GM12878 (cell line): ENCODE measurements at regions not wholly inside any gene's neighbourhood (a gene's known extent, or its start where the extent isn't known, plus 50 kb on each side); places are given as distances from the start of the nearest gene placed in this dataset.

Source experiments
- ATAC-seq: fragments of 200-7000 bp; cut with Tn5 transposase; 3 replicates; pipeline ENCODE4 v1.9.1; 2020; ENCODE audit warnings: mild to moderate bottlenecking, moderate library complexity
- BruUV-seq: library from RNA; stranded (reverse); fragments of 400-500 nt; replicated peaks from 2 replicates; lab custom pipeline; 2021; lab: Mats Ljungman, UMichigan
- CTCF ChIA-PET: fragments of 300-600 bp; sonication (Branson Sonifier 250); formaldehyde crosslinking; extraction: SDS; loops from one replicate; lab custom pipeline; 2021; ENCODE audit warnings: inconsistent platforms; lab: Yijun Ruan, JAX
- POLR2A ChIA-PET: fragments of 350-600 bp; formaldehyde crosslinking; extraction: SDS; loops from one replicate; lab custom pipeline; 2021; ENCODE audit warnings: inconsistent platforms; lab: Charles Lee
- RAD21 ChIA-PET: fragments of 300-600 bp; sonication (Branson Sonifier 250); formaldehyde crosslinking; loops from one replicate; lab custom pipeline; 2023; ENCODE audit warnings: antibody characterized with exemption; ENCODE audit not compliant: unreplicated experiment; lab: Charles Lee
- SMC1A ChIA-PET: fragments of 300-600 bp; sonication (Branson Sonifier 250); formaldehyde crosslinking; loops from one replicate; lab custom pipeline; 2023; ENCODE audit not compliant: unreplicated experiment, uncharacterized antibody; lab: Charles Lee
- DNase-seq: peaks from one replicate; pipeline ENCODE4 v3.0.0-alpha.2; 2011; ENCODE audit warnings: low read depth, low spot score
- FAIRE-seq: peaks from 3 replicates; lab custom pipeline; 2011; peaks lifted over from hg19 to GRCh38; lab: Jason Lieb, UNC
- H2AFZ ChIP-seq: 2 replicates; pipeline ENCODE4 v1.6.0; 2011; ENCODE audit warnings: low read depth, low read length, control low read depth; ENCODE audit not compliant: control insufficient read depth
- H3K27ac ChIP-seq: 2 replicates; pipeline ENCODE4 v1.5.1; 2011; ENCODE audit warnings: control low read depth; ENCODE audit not compliant: control insufficient read depth, insufficient read depth
- H3K27me3 ChIP-seq, 2 experiments: replicated peaks in 1 of 2; 2 replicates each; pipeline versions ENCODE4 v1.6.0 to v1.6.1; 2011; ENCODE audit warnings: low read length in 1 of 2; ENCODE audit not compliant: control insufficient read depth in 2 of 2, insufficient read depth in 2 of 2
- H3K36me3 ChIP-seq, 2 experiments: 2 replicates each; pipeline ENCODE4 v1.5.1; 2011; ENCODE audit warnings: low read length in 1 of 2; ENCODE audit not compliant: control insufficient read depth in 2 of 2, insufficient read depth in 2 of 2
- H3K4me1 ChIP-seq: 2 replicates; pipeline ENCODE4 v1.6.1; 2011; ENCODE audit warnings: mild to moderate bottlenecking, low read length, moderate library complexity, mixed read lengths; ENCODE audit not compliant: control insufficient read depth, insufficient read depth
- H3K4me2 ChIP-seq: 2 replicates; pipeline ENCODE4 v1.6.0; 2011; ENCODE audit warnings: control low read depth; ENCODE audit not compliant: control insufficient read depth, insufficient read depth
- H3K4me3 ChIP-seq: fragments of 200-600 bp; sonication (generic); 2 replicates; pipeline ENCODE4 v1.5.1; 2016
- H3K79me2 ChIP-seq: 2 replicates; pipeline ENCODE4 v1.6.0; 2011; ENCODE audit warnings: low read length; ENCODE audit not compliant: control insufficient read depth, insufficient read depth
- H3K9ac ChIP-seq: 2 replicates; pipeline ENCODE4 v1.8.0; 2011; ENCODE audit warnings: low read length, control low read depth, mixed read lengths; ENCODE audit not compliant: control insufficient read depth, insufficient read depth
- H3K9me3 ChIP-seq: replicated peaks from 3 replicates; pipeline ENCODE4 v1.5.1; 2011; ENCODE audit warnings: mild to moderate bottlenecking, low read length; ENCODE audit not compliant: control insufficient read depth, insufficient read depth
- H4K20me1 ChIP-seq: 2 replicates; pipeline ENCODE4 v1.6.0; 2011; ENCODE audit not compliant: control insufficient read depth, insufficient read depth
- CHD1 ChIP-seq: IDR thresholded peaks from 2 replicates; pipeline ENCODE4 v1.6.1; 2012; ENCODE audit warnings: low read depth, low read length, improper control_type of control experiment
- CREM ChIP-seq: IDR thresholded peaks from 2 replicates; pipeline ENCODE4 v1.6.1; 2014; ENCODE audit warnings: antibody characterized with exemption, low read depth
- FOS ChIP-seq: IDR thresholded peaks from 3 replicates; pipeline ENCODE4 v1.6.1; 2011; ENCODE audit warnings: borderline replicate concordance; ENCODE audit not compliant: insufficient read length; ENCODE audit errors: extremely low read depth
- HDGF ChIP-seq: fragments of 450-650 bp; IDR thresholded peaks from 2 replicates; pipeline ENCODE4 v1.6.1; 2016; ENCODE audit warnings: antibody characterized with exemption
- IRF4 ChIP-seq: IDR thresholded peaks from 2 replicates; pipeline ENCODE4 v1.6.1; 2011; ENCODE audit warnings: low read depth, low read length
- MTA3 ChIP-seq: IDR thresholded peaks from 2 replicates; pipeline ENCODE4 v1.6.1; 2012; ENCODE audit warnings: low read length, inconsistent platforms, borderline replicate concordance
- PML ChIP-seq: IDR thresholded peaks from 2 replicates; pipeline ENCODE4 v1.6.1; 2012; ENCODE audit warnings: low read length, inconsistent platforms
- RAD21 ChIP-seq: IDR thresholded peaks from 2 replicates; pipeline ENCODE4 v1.6.1; 2011; ENCODE audit warnings: mild to moderate bottlenecking, low read depth, low read length, moderate library complexity; ENCODE audit not compliant: insufficient read depth
- SP1 ChIP-seq: IDR thresholded peaks from one replicate; pipeline ENCODE4 v1.6.1; 2011; ENCODE audit warnings: low read depth, low read length
- SREBF2 ChIP-seq: IDR thresholded peaks from 2 replicates; pipeline ENCODE4 v1.6.1; 2012; ENCODE audit warnings: mild to moderate bottlenecking, low read length
- ZNF24 ChIP-seq: fragments of 450-650 bp; IDR thresholded peaks from 2 replicates; pipeline ENCODE4 v1.6.1; 2017; ENCODE audit warnings: antibody characterized with exemption, mild to moderate bottlenecking
- ZNF274 ChIP-seq: IDR thresholded peaks from one replicate; pipeline ENCODE4 v1.8.0; 2011; ENCODE audit not compliant: insufficient read length, insufficient read depth
- WGBS: methylation state at CpG from one replicate; pipeline ENCODE4 v1.1.6; 2016; ENCODE audit warnings: low lambda C conversion rate; ENCODE audit not compliant: insufficient replicate concordance, insufficient coverage; ENCODE audit errors: missing lambda C conversion rate; 5-methylcytosine and 5-hydroxymethylcytosine counted together
- in situ Hi-C: fragments of 300-500 bp; cut with MboI; formaldehyde crosslinking; loops from 9 replicates; pipeline ENCODE4 v1.14.3; 2018; ENCODE audit warnings: mixed read lengths
- intact Hi-C: fragments of 100-400 bp; cut with micrococcal nuclease; formaldehyde crosslinking; loops from one replicate; pipeline ENCODE4 v1.14.2; 2022; ENCODE audit not compliant: unreplicated experiment
- TF ChIP-seq, protein P1 (sequence below): fragments of 450-650 bp; IDR thresholded peaks from 2 replicates; pipeline ENCODE4 v1.6.1; 2017; ENCODE audit warnings: low read depth, mild to moderate bottlenecking, moderate library complexity
- TF ChIP-seq, protein P2 (sequence below): fragments of 450-650 bp; IDR thresholded peaks from 2 replicates; pipeline ENCODE4 v1.6.1; 2017; ENCODE audit warnings: borderline replicate concordance
- TF ChIP-seq, protein P3 (sequence below): IDR thresholded peaks from 2 replicates; pipeline ENCODE4 v1.6.1; 2011; ENCODE audit warnings: borderline replicate concordance, low read depth, mild to moderate bottlenecking, moderate library complexity, mixed read lengths, low read length; ENCODE audit not compliant: insufficient read depth; ENCODE audit errors: extremely low read length
- TF ChIP-seq, protein P4 (sequence below): IDR thresholded peaks from 2 replicates; pipeline ENCODE4 v1.6.1; 2012; ENCODE audit warnings: low read depth, low read length, improper control_type of control experiment

DNA sequence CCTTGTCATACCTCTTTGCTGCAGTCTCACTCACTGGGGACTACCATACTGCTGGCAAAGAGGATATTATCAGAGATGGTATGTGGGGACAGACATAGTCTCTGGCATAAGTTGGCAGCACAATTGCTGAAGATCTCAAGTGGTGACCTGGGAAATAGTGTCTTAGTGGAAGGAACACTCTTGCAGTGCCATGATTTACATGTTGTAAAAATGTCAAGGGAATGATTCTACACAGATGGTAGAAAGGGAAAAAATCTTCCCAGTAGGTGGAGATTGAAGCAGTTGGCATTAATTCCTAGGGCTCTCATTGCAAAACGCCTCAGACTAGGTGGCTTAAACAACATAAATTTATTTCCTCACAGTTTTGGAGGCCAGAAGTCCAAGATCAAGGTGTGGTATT, 662.2 kb downstream of the DHX35 start:
- DNase-seq (no peak), FAIRE-seq (no peak), ATAC-seq (no peak)
- no peak overlapping the region for H3K4me2 ChIP-seq
- no peak overlapping the region for H3K27ac ChIP-seq
- in situ Hi-C loops (no loop called here), intact Hi-C loops (no loop called here)
- no peaks in the 10 kb centered on the region for H3K36me3 ChIP-seq
- H3K9ac ChIP-seq = no peak overlapping the region
- ChIA-PET CTCF (no interaction called here), POLR2A (no interaction called here), RAD21 (no interaction called here), SMC1A (no interaction called here)
- no peak overlapping the region for H3K4me3 ChIP-seq
- H3K79me2 ChIP-seq = no peaks in the 10 kb centered on the region
- no peaks in the 10 kb centered on the region for H3K4me1 ChIP-seq
- no TSS peak for BruUV-seq
- TF ChIP-seq, protein P1, sequence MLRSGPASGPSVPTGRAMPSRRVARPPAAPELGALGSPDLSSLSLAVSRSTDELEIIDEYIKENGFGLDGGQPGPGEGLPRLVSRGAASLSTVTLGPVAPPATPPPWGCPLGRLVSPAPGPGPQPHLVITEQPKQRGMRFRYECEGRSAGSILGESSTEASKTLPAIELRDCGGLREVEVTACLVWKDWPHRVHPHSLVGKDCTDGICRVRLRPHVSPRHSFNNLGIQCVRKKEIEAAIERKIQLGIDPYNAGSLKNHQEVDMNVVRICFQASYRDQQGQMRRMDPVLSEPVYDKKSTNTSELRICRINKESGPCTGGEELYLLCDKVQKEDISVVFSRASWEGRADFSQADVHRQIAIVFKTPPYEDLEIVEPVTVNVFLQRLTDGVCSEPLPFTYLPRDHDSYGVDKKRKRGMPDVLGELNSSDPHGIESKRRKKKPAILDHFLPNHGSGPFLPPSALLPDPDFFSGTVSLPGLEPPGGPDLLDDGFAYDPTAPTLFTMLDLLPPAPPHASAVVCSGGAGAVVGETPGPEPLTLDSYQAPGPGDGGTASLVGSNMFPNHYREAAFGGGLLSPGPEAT = no peak
- TF ChIP-seq, protein P2, sequence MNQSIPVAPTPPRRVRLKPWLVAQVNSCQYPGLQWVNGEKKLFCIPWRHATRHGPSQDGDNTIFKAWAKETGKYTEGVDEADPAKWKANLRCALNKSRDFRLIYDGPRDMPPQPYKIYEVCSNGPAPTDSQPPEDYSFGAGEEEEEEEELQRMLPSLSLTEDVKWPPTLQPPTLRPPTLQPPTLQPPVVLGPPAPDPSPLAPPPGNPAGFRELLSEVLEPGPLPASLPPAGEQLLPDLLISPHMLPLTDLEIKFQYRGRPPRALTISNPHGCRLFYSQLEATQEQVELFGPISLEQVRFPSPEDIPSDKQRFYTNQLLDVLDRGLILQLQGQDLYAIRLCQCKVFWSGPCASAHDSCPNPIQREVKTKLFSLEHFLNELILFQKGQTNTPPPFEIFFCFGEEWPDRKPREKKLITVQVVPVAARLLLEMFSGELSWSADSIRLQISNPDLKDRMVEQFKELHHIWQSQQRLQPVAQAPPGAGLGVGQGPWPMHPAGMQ = no peak
- TF ChIP-seq MTA3 (no peak), CHD1 (no peak), SREBF2 (no peak), IRF4 (no peak), PML (no peak), FOS (no peak), ZNF24 (no peak), HDGF (no peak), RAD21 (no peak), CREM (no peak), ZNF274 (no peak), SP1 (no peak)
- TF ChIP-seq, protein P3, sequence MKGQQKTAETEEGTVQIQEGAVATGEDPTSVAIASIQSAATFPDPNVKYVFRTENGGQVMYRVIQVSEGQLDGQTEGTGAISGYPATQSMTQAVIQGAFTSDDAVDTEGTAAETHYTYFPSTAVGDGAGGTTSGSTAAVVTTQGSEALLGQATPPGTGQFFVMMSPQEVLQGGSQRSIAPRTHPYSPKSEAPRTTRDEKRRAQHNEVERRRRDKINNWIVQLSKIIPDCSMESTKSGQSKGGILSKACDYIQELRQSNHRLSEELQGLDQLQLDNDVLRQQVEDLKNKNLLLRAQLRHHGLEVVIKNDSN = no peak
- TF ChIP-seq, protein P4, sequence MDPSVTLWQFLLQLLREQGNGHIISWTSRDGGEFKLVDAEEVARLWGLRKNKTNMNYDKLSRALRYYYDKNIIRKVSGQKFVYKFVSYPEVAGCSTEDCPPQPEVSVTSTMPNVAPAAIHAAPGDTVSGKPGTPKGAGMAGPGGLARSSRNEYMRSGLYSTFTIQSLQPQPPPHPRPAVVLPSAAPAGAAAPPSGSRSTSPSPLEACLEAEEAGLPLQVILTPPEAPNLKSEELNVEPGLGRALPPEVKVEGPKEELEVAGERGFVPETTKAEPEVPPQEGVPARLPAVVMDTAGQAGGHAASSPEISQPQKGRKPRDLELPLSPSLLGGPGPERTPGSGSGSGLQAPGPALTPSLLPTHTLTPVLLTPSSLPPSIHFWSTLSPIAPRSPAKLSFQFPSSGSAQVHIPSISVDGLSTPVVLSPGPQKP = no peak
- WGBS = 0% methylated on average over 1 of the region's 1 CpG
- no peak overlapping the region for H2AFZ ChIP-seq
- no peaks in the 10 kb centered on the region; a peak in 1 of 4 replicates for H3K27me3 ChIP-seq
- H3K9me3 ChIP-seq = no peaks in the 10 kb centered on the region
- no peaks in the 10 kb centered on the region for H4K20me1 ChIP-seq
